Peyer's patch (tissue), 4 donors: ENCODE measurements at regions not wholly inside any gene's neighbourhood (a gene's known extent, or its start where the extent isn't known, plus 50 kb on each side); places are given as distances from the start of the nearest gene placed in this dataset.

Experiments
- DNase-seq, 3 donors: peaks; one replicate each; pipeline ENCODE4 v3.0.0-alpha.2; 2017 to 2019
- H3K27ac ChIP-seq, 4 donors: fragments of 200-600 bp; sonication (generic); one replicate each; pipeline ENCODE4 v1.5.1; 2016 to 2019
- H3K27me3 ChIP-seq, 2 donors: fragments of 200-600 bp; sonication (generic); one replicate each; pipeline ENCODE4 v1.5.1; 2019
- H3K36me3 ChIP-seq, 3 donors: fragments of 200-600 bp; sonication (generic); one replicate each; pipeline ENCODE4 v1.5.1; 2016 to 2019
- H3K4me1 ChIP-seq, 4 donors: fragments of 200-600 bp; sonication (generic); one replicate each; pipeline ENCODE4 v1.5.1; 2016 to 2019
- H3K4me3 ChIP-seq, 4 donors: fragments of 200-600 bp; sonication (generic); 1 replicate in 3 of 4; 2 replicates in 1 of 4; pipeline ENCODE4 v1.5.1; 2016 to 2019; ENCODE audit warnings: mild to moderate bottlenecking in 1 of 4
- H3K9me3 ChIP-seq, 4 donors: fragments of 200-600 bp; sonication (generic); one replicate each; pipeline ENCODE4 v1.5.1; 2016 to 2019; ENCODE audit warnings: mild to moderate bottlenecking in 1 of 4
- CTCF ChIP-seq, 6 experiments: fragments of 450-650 bp in 4 of 6; fragments of 200-600 bp in 2 of 6; sonication (generic) in 1 of 6; IDR thresholded peaks; one replicate each; pipeline ENCODE4 v1.5.1; 2017 to 2019; ENCODE audit warnings: antibody characterized with exemption in 6 of 6, mild to moderate bottlenecking in 3 of 6, moderate library complexity in 1 of 6
- POLR2A ChIP-seq, 2 donors: fragments of 450-650 bp; IDR thresholded peaks; one replicate each; pipeline ENCODE4 v1.5.1; 2017; ENCODE audit warnings: antibody characterized with exemption in 2 of 2, mild to moderate bottlenecking in 2 of 2, moderate library complexity in 2 of 2

- no peak for DNase-seq
- Histone ChIP-seq H3K27me3 (no peaks in the 10 kb centered on the region), H3K4me3 (no peak overlapping the region), H3K27ac (no peak overlapping the region), H3K36me3 (no peaks in the 10 kb centered on the region), H3K4me1 (no peaks in the 10 kb centered on the region), H3K9me3 (no peaks in the 10 kb centered on the region)
- no peak for TF ChIP-seq CTCF (IDR thresholded peaks at IDR 0.05)
- no peak for TF ChIP-seq POLR2A (IDR thresholded peaks at IDR 0.05)
Observed at GRCh38 chrX:69110116-69110530, 55.1 kb downstream of the PJA1 start.

- H3K27me3 ChIP-seq, result no peaks in the 10 kb centered on the region
- no peak for DNase-seq
- TF ChIP-seq CTCF (IDR thresholded peaks at IDR 0.05), result no peak
- no peak for TF ChIP-seq POLR2A (IDR thresholded peaks at IDR 0.05)
- no peak overlapping the region for H3K27ac ChIP-seq
- H3K36me3 ChIP-seq, result no peaks in the 10 kb centered on the region
- no peaks in the 10 kb centered on the region for H3K4me1 ChIP-seq
- H3K4me3 ChIP-seq, result no peak overlapping the region
- H3K9me3 ChIP-seq, result no peaks in the 10 kb centered on the region
Observed at GRCh38 chrX:69109706-69110105, 55.5 kb downstream of the PJA1 start.

GRCh38 chrX:69109036-69109663 lies 56.1 kb downstream of the PJA1 start:
- no peak for DNase-seq
- Histone ChIP-seq H3K4me3 (no peak overlapping the region), H3K36me3 (no peaks in the 10 kb centered on the region), H3K9me3 (no peaks in the 10 kb centered on the region), H3K27ac (no peak overlapping the region), H3K27me3 (no peaks in the 10 kb centered on the region), H3K4me1 (no peaks in the 10 kb centered on the region)
- TF ChIP-seq POLR2A (IDR thresholded peaks at IDR 0.05), result no peak
- TF ChIP-seq CTCF (IDR thresholded peaks at IDR 0.05), result no peak

- no peaks in the 10 kb centered on the region for H3K9me3 ChIP-seq
- H3K4me3 ChIP-seq, result no peak overlapping the region
- H3K4me1 ChIP-seq, result no peaks in the 10 kb centered on the region
- TF ChIP-seq POLR2A (IDR thresholded peaks at IDR 0.05), result no peak
- TF ChIP-seq CTCF (IDR thresholded peaks at IDR 0.05), result no peak
- no peaks in the 10 kb centered on the region for H3K36me3 ChIP-seq
- H3K27me3 ChIP-seq, result no peaks in the 10 kb centered on the region
- no peak for DNase-seq
- no peak overlapping the region for H3K27ac ChIP-seq
Observed at GRCh38 chrX:69107747-69108401, 57.4 kb downstream of the PJA1 start.

- no peak for DNase-seq
Observed at GRCh38 chrX:69107231-69107739, 58.0 kb downstream of the PJA1 start.

GRCh38 chrX:69104756-69105434 lies 60.4 kb downstream of the PJA1 start:
- DNase-seq, result no peak
- no peak for TF ChIP-seq POLR2A (IDR thresholded peaks at IDR 0.05)
- no peak for TF ChIP-seq CTCF (IDR thresholded peaks at IDR 0.05)
- no peak overlapping the region for H3K27ac ChIP-seq
- H3K9me3 ChIP-seq, result no peaks in the 10 kb centered on the region
- no peaks in the 10 kb centered on the region for H3K4me1 ChIP-seq
- H3K4me3 ChIP-seq, result no peak overlapping the region
- H3K27me3 ChIP-seq, result no peaks in the 10 kb centered on the region
- no peaks in the 10 kb centered on the region for H3K36me3 ChIP-seq

More at GRCh38 chrX:69107231-69107739, 58.0 kb downstream of the PJA1 start:
- Histone ChIP-seq H3K36me3 (no peaks in the 10 kb centered on the region), H3K4me3 (no peak overlapping the region), H3K27ac (no peak overlapping the region), H3K9me3 (no peaks in the 10 kb centered on the region), H3K4me1 (no peaks in the 10 kb centered on the region), H3K27me3 (no peaks in the 10 kb centered on the region)
- TF ChIP-seq POLR2A (IDR thresholded peaks at IDR 0.05), result no peak
